GM13976 (cell line): ENCODE measurements at regions not wholly inside any gene's neighbourhood (a gene's known extent, or its start where the extent isn't known, plus 50 kb on each side); places are given as distances from the start of the nearest gene placed in this dataset.

Experiments
- DNase-seq: peaks from one replicate; pipeline ENCODE4 v3.0.0; 2012; ENCODE audit warnings: low spot score
- CTCF ChIP-seq: IDR thresholded peaks from 2 replicates; pipeline ENCODE4 v1.5.1; 2012; ENCODE audit warnings: borderline replicate concordance, mild to moderate bottlenecking; ENCODE audit not compliant: insufficient read depth; ENCODE audit errors: extremely low read depth, missing control alignments, control extremely low read depth
- in situ Hi-C: fragments of 300-500 bp; cut with MboI; formaldehyde crosslinking; loops from one replicate; pipeline ENCODE4 v1.12.0; 2022; ENCODE audit warnings: low sequenced_read_pairs, mixed read lengths, inconsistent platforms; ENCODE audit not compliant: unreplicated experiment

GRCh38 chr22:49216579-49216978 lies 611.1 kb downstream of the BRD1 start:
- TF ChIP-seq CTCF = no peak
- in situ Hi-C loops = no loop called here
- no peak for DNase-seq

GRCh38 chr22:49215840-49216239 lies 611.8 kb downstream of the BRD1 start:
- in situ Hi-C loops = no loop called here
- TF ChIP-seq CTCF = no peak

GRCh38 chr22:49214976-49215375 lies 612.7 kb downstream of the BRD1 start:
- no peak for TF ChIP-seq CTCF
- in situ Hi-C loops = no loop called here
- DNase-seq = no peak

More at GRCh38 chr22:49215840-49216239, 611.8 kb downstream of the BRD1 start:
- DNase-seq = no peak

GRCh38 chr22:49213731-49214352 lies 613.8 kb downstream of the BRD1 start:
- in situ Hi-C loops = no loop called here
- no peak for TF ChIP-seq CTCF
- DNase-seq = no peak

GRCh38 chr22:49212466-49212865 lies 615.2 kb downstream of the BRD1 start:
- TF ChIP-seq CTCF = no peak
- no peak for DNase-seq
- in situ Hi-C loops = no loop called here

- TF ChIP-seq CTCF = no peak
- DNase-seq = no peak
- in situ Hi-C loops = no loop called here
Observed at GRCh38 chr22:49212002-49212401, 615.7 kb downstream of the BRD1 start.
